ENCODE measurements at regions not wholly inside any gene's neighbourhood (a gene's known extent, or its start where the extent isn't known, plus 50 kb on each side); places are given as distances from the start of the nearest gene placed in this dataset.
"Not testable (repeated sequence)": the region's sequence is repeated elsewhere in the genome, so short reads cannot be mapped to it uniquely, and the experiment has no call there.

GRCh38 chr17:27099266-27099665 is 194.6 kb upstream of the WSB1 start:
- not testable (repeated sequence) for DNase-seq

- not testable (repeated sequence) for DNase-seq
These were observed 189.2 kb upstream of the WSB1 start for GRCh38 chr17:27104605-27105221.

GRCh38 chr17:27105636-27106035 is 188.3 kb upstream of the WSB1 start:
- DNase-seq: no peak

- DNase-seq: no peak
These were observed 187.4 kb upstream of the WSB1 start for GRCh38 chr17:27106347-27106981.

GRCh38 chr17:27106982-27107360 is 186.9 kb upstream of the WSB1 start:
- DNase-seq: no peak

GRCh38 chr17:27107386-27108328 is 186.3 kb upstream of the WSB1 start:
- not testable (repeated sequence) for DNase-seq

- DNase-seq: no peak
These were observed 184.6 kb upstream of the WSB1 start for GRCh38 chr17:27109346-27109745.

- DNase-seq: no peak
These were observed 140.9 kb upstream of the WSB1 start for GRCh38 chr17:27153005-27153404.

- no peak for DNase-seq
These were observed 138.0 kb upstream of the WSB1 start for GRCh38 chr17:27155866-27156265.

- no peak for DNase-seq
These were observed 136.6 kb upstream of the WSB1 start for GRCh38 chr17:27157297-27157696.

GRCh38 chr17:27157898-27158297 is 136.0 kb upstream of the WSB1 start:
- DNase-seq: no peak

- no peak for DNase-seq
These were observed 135.5 kb upstream of the WSB1 start for GRCh38 chr17:27158382-27158781.

GRCh38 chr17:27180322-27180721 is 113.6 kb upstream of the WSB1 start:
- no peak for DNase-seq

GRCh38 chr17:27181379-27181925 is 112.5 kb upstream of the WSB1 start:
- not testable (repeated sequence) for DNase-seq

GRCh38 chr17:27181935-27182334 is 112.0 kb upstream of the WSB1 start:
- no peak for DNase-seq

GRCh38 chr17:27197505-27197904 is 96.4 kb upstream of the WSB1 start:
- not testable (repeated sequence) for DNase-seq

GRCh38 chr17:27199948-27200347 is 94.0 kb upstream of the WSB1 start:
- DNase-seq: no peak

- no peak for DNase-seq
These were observed 93.4 kb upstream of the WSB1 start for GRCh38 chr17:27200476-27200875.

- no peak for DNase-seq
These were observed 90.7 kb upstream of the WSB1 start for GRCh38 chr17:27203241-27203640.

- no peak for DNase-seq
These were observed 87.5 kb upstream of the WSB1 start for GRCh38 chr17:27206447-27206846.

- DNase-seq: no peak
These were observed 86.8 kb upstream of the WSB1 start for GRCh38 chr17:27207073-27207513.

GRCh38 chr17:27208370-27208769 is 85.5 kb upstream of the WSB1 start:
- DNase-seq: not testable (repeated sequence)

- no peak for DNase-seq
These were observed 84.6 kb upstream of the WSB1 start for GRCh38 chr17:27209316-27209715.

All from GDM1 (cell line).